Mesenchymal stem cell (in vitro differentiated cells and primary cell): ENCODE measurements at regions not wholly inside any gene's neighbourhood (a gene's known extent, or its start where the extent isn't known, plus 50 kb on each side); places are given as distances from the start of the nearest gene placed in this dataset.

Experiments used
- DNase-seq: peaks from one replicate; pipeline ENCODE4 v3.0.0-alpha.2; 2013
- H2AFZ ChIP-seq: one replicate; pipeline ENCODE4 v1.6.1; 2013; ENCODE audit warnings: low read depth, mild to moderate bottlenecking, control low read depth, inconsistent platforms, low read length, moderate library complexity
- H2AK5ac ChIP-seq: 2 replicates; pipeline ENCODE4 v1.6.1; 2013; ENCODE audit warnings: low read length, moderate library complexity, mild to moderate bottlenecking, inconsistent platforms; ENCODE audit not compliant: severe bottlenecking
- H2BK120ac ChIP-seq: one replicate; pipeline ENCODE4 v1.6.1; 2013; ENCODE audit warnings: low read depth, mild to moderate bottlenecking, inconsistent platforms, low read length, moderate library complexity
- H2BK12ac ChIP-seq, 2 experiments: one replicate each; pipeline ENCODE4 v1.6.1; 2013; ENCODE audit warnings: inconsistent platforms in 2 of 2, low read length in 2 of 2, mild to moderate bottlenecking in 2 of 2, moderate library complexity in 2 of 2, control low read depth in 1 of 2
- H2BK15ac ChIP-seq: one replicate; pipeline ENCODE4 v1.6.1; 2013; ENCODE audit warnings: mild to moderate bottlenecking, low read depth, inconsistent platforms; ENCODE audit not compliant: poor library complexity, severe bottlenecking
- H2BK5ac ChIP-seq: 2 replicates; pipeline ENCODE4 v1.6.1; 2013; ENCODE audit warnings: low read depth, mild to moderate bottlenecking, low read length, control low read depth, inconsistent platforms; ENCODE audit not compliant: poor library complexity, severe bottlenecking
- H3K14ac ChIP-seq, 2 experiments: one replicate each; pipeline ENCODE4 v1.6.1; 2013; ENCODE audit warnings: inconsistent platforms in 2 of 2, low read length in 2 of 2, control low read depth in 1 of 2, mild to moderate bottlenecking in 1 of 2, moderate library complexity in 1 of 2
- H3K18ac ChIP-seq, 2 experiments: one replicate each; pipeline ENCODE4 v1.6.1; 2013; ENCODE audit warnings: inconsistent platforms in 2 of 2, low read length in 2 of 2, control low read depth in 1 of 2, low read depth in 1 of 2, mild to moderate bottlenecking in 1 of 2
- H3K23ac ChIP-seq, 2 experiments: one replicate each; pipeline ENCODE4 v1.6.1; 2013; ENCODE audit warnings: inconsistent platforms in 2 of 2, low read length in 2 of 2, mild to moderate bottlenecking in 2 of 2, moderate library complexity in 2 of 2, control low read depth in 1 of 2
- H3K27ac ChIP-seq: 2 replicates; pipeline ENCODE4 v1.5.1; 2013; ENCODE audit warnings: mild to moderate bottlenecking, moderate library complexity, low read length, control low read depth, inconsistent platforms; ENCODE audit not compliant: poor library complexity, severe bottlenecking
- H3K27me3 ChIP-seq, 2 experiments: 2 replicates each; pipeline versions ENCODE4 v1.6.1 to v1.7.0; 2013; ENCODE audit warnings: low read length in 2 of 2, mild to moderate bottlenecking in 2 of 2, moderate library complexity in 2 of 2, control low read depth in 1 of 2, inconsistent platforms in 1 of 2; ENCODE audit not compliant: control insufficient read depth in 1 of 2, insufficient read depth in 1 of 2
- H3K36me3 ChIP-seq, 2 experiments: 2 replicates each; pipeline versions ENCODE4 v1.6.1 to v1.7.0; 2013; ENCODE audit warnings: low read length in 2 of 2, control low read depth in 1 of 2, inconsistent platforms in 1 of 2, low read depth in 1 of 2, mild to moderate bottlenecking in 1 of 2; ENCODE audit not compliant: insufficient read depth in 2 of 2, control insufficient read depth in 1 of 2
- H3K4ac ChIP-seq, 2 experiments: one replicate each; pipeline ENCODE4 v1.6.1; 2013; ENCODE audit warnings: inconsistent platforms in 2 of 2, low read length in 2 of 2, mild to moderate bottlenecking in 2 of 2, moderate library complexity in 2 of 2, control low read depth in 1 of 2, low read depth in 1 of 2
- H3K4me1 ChIP-seq: 2 replicates; pipeline ENCODE4 v1.6.1; 2013; ENCODE audit warnings: low read depth, low read length, control low read depth; ENCODE audit not compliant: control insufficient read depth, insufficient read depth
- H3K4me2 ChIP-seq: 2 replicates; pipeline ENCODE4 v1.6.1; 2013; ENCODE audit warnings: low read length, mild to moderate bottlenecking, inconsistent platforms; ENCODE audit not compliant: poor library complexity, severe bottlenecking
- H3K4me3 ChIP-seq, 2 experiments: 2 replicates each; pipeline versions ENCODE4 v1.5.1 to v1.7.0; 2013; ENCODE audit warnings: low read length in 2 of 2, mild to moderate bottlenecking in 2 of 2, control low read depth in 1 of 2, low read depth in 1 of 2; ENCODE audit not compliant: insufficient read depth in 1 of 2
- H3K79me1 ChIP-seq: replicated peaks from 2 replicates; pipeline ENCODE4 v1.6.1; 2013; ENCODE audit warnings: mild to moderate bottlenecking, control low read depth, low read length, inconsistent platforms; ENCODE audit not compliant: poor library complexity, severe bottlenecking
- H3K9ac ChIP-seq: 2 replicates; pipeline ENCODE4 v1.7.0; 2013; ENCODE audit warnings: mild to moderate bottlenecking, low read length, moderate library complexity
- H3K9me3 ChIP-seq: 2 replicates; pipeline ENCODE4 v1.7.0; 2013; ENCODE audit warnings: mild to moderate bottlenecking, low read length; ENCODE audit not compliant: control insufficient read depth
- H4K8ac ChIP-seq: one replicate; pipeline ENCODE4 v1.6.1; 2013; ENCODE audit warnings: inconsistent platforms, mild to moderate bottlenecking, low read length, moderate library complexity
- H4K91ac ChIP-seq: one replicate; pipeline ENCODE4 v1.6.1; 2013; ENCODE audit warnings: mild to moderate bottlenecking, low read length, inconsistent platforms
- WGBS: methylation state at CpG from one replicate; pipeline ENCODE4 v1.1.7; 2013; ENCODE audit warnings: mixed read lengths; 5-methylcytosine and 5-hydroxymethylcytosine counted together

GRCh38 chr11:134574425-134574824 is 162.4 kb upstream of the B3GAT1 start:
- H3K4ac ChIP-seq = no peak overlapping the region
- H3K23ac ChIP-seq = no peak overlapping the region
- H2BK5ac ChIP-seq = no peak overlapping the region
- H2AFZ ChIP-seq = no peak overlapping the region
- no peaks in the 10 kb centered on the region for H3K79me1 ChIP-seq
- no peak overlapping the region for H3K14ac ChIP-seq
- H3K9ac ChIP-seq = no peak overlapping the region
- no peaks in the 10 kb centered on the region for H3K4me1 ChIP-seq
- no peaks in the 10 kb centered on the region for H3K36me3 ChIP-seq
- DNase-seq = no peak
- no peak overlapping the region for H4K8ac ChIP-seq
- no peak overlapping the region for H3K18ac ChIP-seq
- no peak overlapping the region for H2BK15ac ChIP-seq
- no peak overlapping the region for H4K91ac ChIP-seq
- no peak overlapping the region for H3K4me2 ChIP-seq
- no peak overlapping the region for H2AK5ac ChIP-seq
- no peak overlapping the region for H2BK12ac ChIP-seq
- no peak overlapping the region for H3K27ac ChIP-seq
- no peak overlapping the region for H3K4me3 ChIP-seq
- no peaks in the 10 kb centered on the region for H3K9me3 ChIP-seq
- no peak overlapping the region for H2BK120ac ChIP-seq
- 70% methylated on average over 7 of the region's 7 CpGs for WGBS
- H3K27me3 ChIP-seq = peaks cover 0 to 7% of the 10 kb centered on the region in 2 experiments

GRCh38 chr11:134573857-134574256 is 161.8 kb upstream of the B3GAT1 start:
- Histone ChIP-seq H2BK120ac (no peak overlapping the region), H3K18ac (no peak overlapping the region), H3K4me1 (no peaks in the 10 kb centered on the region), H3K4me3 (no peak overlapping the region), H3K9ac (no peak overlapping the region), H4K8ac (no peak overlapping the region), H3K9me3 (no peaks in the 10 kb centered on the region), H3K27me3 (peaks cover 0 to 7% of the 10 kb centered on the region in 2 experiments), H4K91ac (no peak overlapping the region), H3K4me2 (no peak overlapping the region), H2AK5ac (no peak overlapping the region), H3K23ac (no peak overlapping the region), H3K27ac (no peak overlapping the region), H3K36me3 (no peaks in the 10 kb centered on the region), H3K4ac (no peak overlapping the region), H2BK15ac (no peak overlapping the region), H2BK12ac (no peak overlapping the region), H2AFZ (no peak overlapping the region), H3K14ac (no peak overlapping the region), H2BK5ac (no peak overlapping the region), H3K79me1 (no peaks in the 10 kb centered on the region)
- 76% methylated on average over 10 of the region's 10 CpGs for WGBS
- no peak for DNase-seq

GRCh38 chr11:134572741-134573675 is 161.0 kb upstream of the B3GAT1 start:
- 73% methylated on average over 22 of the region's 22 CpGs for WGBS
- Histone ChIP-seq H3K23ac (no peak overlapping the region), H3K27ac (no peak overlapping the region)

GRCh38 chr11:134571301-134571700 is 159.3 kb upstream of the B3GAT1 start:
- H4K91ac ChIP-seq = no peak overlapping the region
- no peak overlapping the region for H3K23ac ChIP-seq
- no peaks in the 10 kb centered on the region for H3K79me1 ChIP-seq
- no peak overlapping the region for H2BK120ac ChIP-seq
- no peak overlapping the region for H3K14ac ChIP-seq
- no peak overlapping the region for H2AK5ac ChIP-seq
- DNase-seq = no peak
- no peaks in the 10 kb centered on the region for H3K36me3 ChIP-seq
- no peak overlapping the region for H3K4me3 ChIP-seq
- H4K8ac ChIP-seq = no peak overlapping the region
- H2BK5ac ChIP-seq = no peak overlapping the region
- H3K4ac ChIP-seq = no peak overlapping the region
- H2BK12ac ChIP-seq = no peak overlapping the region
- no peaks in the 10 kb centered on the region for H3K9me3 ChIP-seq
- no peak overlapping the region for H2AFZ ChIP-seq
- no peak overlapping the region for H3K27ac ChIP-seq
- no peak overlapping the region for H3K4me2 ChIP-seq
- no peaks in the 10 kb centered on the region for H3K4me1 ChIP-seq
- WGBS = 52% methylated on average over 3 of the region's 3 CpGs
- no peak overlapping the region for H3K9ac ChIP-seq
- no peak overlapping the region for H3K18ac ChIP-seq
- H2BK15ac ChIP-seq = no peak overlapping the region
- no peaks in the 10 kb centered on the region for H3K27me3 ChIP-seq

More at GRCh38 chr11:134572741-134573675, 161.0 kb upstream of the B3GAT1 start:
- Histone ChIP-seq H2BK120ac (no peak overlapping the region), H3K4me2 (no peak overlapping the region), H3K9ac (no peak overlapping the region), H3K18ac (no peak overlapping the region), H3K4me1 (no peaks in the 10 kb centered on the region), H2BK15ac (no peak overlapping the region), H2AK5ac (no peak overlapping the region), H3K27me3 (peaks cover 0 to 7% of the 10 kb centered on the region in 2 experiments), H3K79me1 (no peaks in the 10 kb centered on the region), H2BK12ac (no peak overlapping the region), H3K4me3 (no peak overlapping the region), H4K8ac (no peak overlapping the region), H3K36me3 (no peaks in the 10 kb centered on the region), H3K14ac (no peak overlapping the region), H2BK5ac (no peak overlapping the region), H3K9me3 (no peaks in the 10 kb centered on the region), H2AFZ (no peak overlapping the region), H3K4ac (no peak overlapping the region), H4K91ac (no peak overlapping the region)
- no peak for DNase-seq
